Calu3 (cell line): ENCODE measurements at regions not wholly inside any gene's neighbourhood (a gene's known extent, or its start where the extent isn't known, plus 50 kb on each side); places are given as distances from the start of the nearest gene placed in this dataset.

Experiments used
- BruUV-seq: library from RNA; stranded (reverse); fragments of 400-500 nt; replicated peaks from 2 replicates; lab custom pipeline; 2021; lab: Mats Ljungman, UMichigan
- CTCF ChIA-PET: fragments of 300-600 bp; sonication (Branson Sonifier 250); formaldehyde crosslinking; loops from one replicate; lab custom pipeline; 2022; ENCODE audit warnings: antibody characterized with exemption; lab: Charles Lee
- DNase-seq: peaks from one replicate; pipeline ENCODE4 v3.0.0; 2022
- H3K27ac Mint-ChIP-seq: one replicate; pipeline ENCODE4 v1.8.0; 2022; ENCODE audit warnings: mixed read lengths; ENCODE audit not compliant: unreplicated experiment
- H3K27me3 Mint-ChIP-seq: one replicate; pipeline ENCODE4 v1.8.0; 2022; ENCODE audit warnings: mixed read lengths; ENCODE audit not compliant: unreplicated experiment
- H3K36me3 Mint-ChIP-seq: one replicate; pipeline ENCODE4 v1.8.0; 2022; ENCODE audit warnings: mild to moderate bottlenecking, moderate library complexity, mixed read lengths; ENCODE audit not compliant: insufficient read depth, unreplicated experiment
- H3K4me1 Mint-ChIP-seq: one replicate; pipeline ENCODE4 v1.8.0; 2022; ENCODE audit warnings: mild to moderate bottlenecking, low read depth, mixed read lengths; ENCODE audit not compliant: unreplicated experiment
- H3K4me3 Mint-ChIP-seq: one replicate; pipeline ENCODE4 v1.8.0; 2022; ENCODE audit warnings: mild to moderate bottlenecking, low read depth, moderate library complexity, mixed read lengths; ENCODE audit not compliant: unreplicated experiment
- H3K9me3 Mint-ChIP-seq: one replicate; pipeline ENCODE4 v1.8.0; 2022; ENCODE audit warnings: low read depth, mixed read lengths; ENCODE audit not compliant: unreplicated experiment
- CTCF ChIP-seq: fragments of 200-600 bp; IDR thresholded peaks from one replicate; pipeline ENCODE4 v1.8.0; 2022; ENCODE audit warnings: antibody characterized with exemption; ENCODE audit not compliant: unreplicated experiment
- intact Hi-C: fragments of 100-400 bp; cut with micrococcal nuclease; formaldehyde crosslinking; loops from one replicate; pipeline ENCODE4 v1.10.0; 2022; ENCODE audit not compliant: unreplicated experiment

DNA sequence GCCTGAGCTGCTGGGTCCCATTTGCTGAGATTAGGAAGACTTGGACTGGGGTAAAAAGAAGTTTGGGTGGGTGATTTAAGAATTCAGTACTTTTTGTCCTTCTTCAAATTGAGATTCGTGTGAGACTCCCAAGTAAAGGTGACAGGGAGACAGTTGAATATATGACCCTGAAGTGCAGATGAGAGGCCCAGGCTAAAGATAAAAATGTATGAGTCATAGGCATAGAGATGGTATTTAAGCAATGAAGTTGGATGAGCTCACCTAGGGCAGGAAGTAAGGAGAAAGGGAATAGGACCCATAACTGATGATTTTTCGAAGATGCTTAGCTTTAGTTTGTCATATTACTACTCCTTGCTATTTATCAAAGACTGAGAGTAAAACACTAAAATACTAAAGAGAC lies 255.9 kb upstream of the ADRA1B start:
- H3K9me3 Mint-ChIP-seq: peaks cover 2% of the 10 kb centered on the region
- DNase-seq: no peak
- CTCF ChIA-PET: interaction anchor here (0.5 kb wide), 1 partner anchor 80 kb away, joined by 3 read pairs; no protein-coding TSS in a partner anchor
- no peaks in the 10 kb centered on the region for H3K36me3 Mint-ChIP-seq
- H3K27ac Mint-ChIP-seq: no peak overlapping the region
- intact Hi-C loops: no loop called here
- TF ChIP-seq CTCF: no peak
- no peak overlapping the region for H3K4me3 Mint-ChIP-seq
- peaks cover 17% of the 10 kb centered on the region for H3K4me1 Mint-ChIP-seq
- BruUV-seq: no TSS peak
- H3K27me3 Mint-ChIP-seq: no peaks in the 10 kb centered on the region

GRCh38 chr5:159663986-159664385 lies 252.3 kb upstream of the ADRA1B start:
- Mint-ChIP-seq H3K36me3 (no peaks in the 10 kb centered on the region), H3K4me3 (no peak overlapping the region), H3K27ac (no peak overlapping the region), H3K27me3 (no peaks in the 10 kb centered on the region), H3K4me1 (peaks cover 8% of the 10 kb centered on the region), H3K9me3 (peaks cover 2% of the 10 kb centered on the region)
- no TSS peak for BruUV-seq
- TF ChIP-seq CTCF: no peak
- DNase-seq: no peak
- CTCF ChIA-PET: no interaction called here
- intact Hi-C loops: no loop called here

DNA sequence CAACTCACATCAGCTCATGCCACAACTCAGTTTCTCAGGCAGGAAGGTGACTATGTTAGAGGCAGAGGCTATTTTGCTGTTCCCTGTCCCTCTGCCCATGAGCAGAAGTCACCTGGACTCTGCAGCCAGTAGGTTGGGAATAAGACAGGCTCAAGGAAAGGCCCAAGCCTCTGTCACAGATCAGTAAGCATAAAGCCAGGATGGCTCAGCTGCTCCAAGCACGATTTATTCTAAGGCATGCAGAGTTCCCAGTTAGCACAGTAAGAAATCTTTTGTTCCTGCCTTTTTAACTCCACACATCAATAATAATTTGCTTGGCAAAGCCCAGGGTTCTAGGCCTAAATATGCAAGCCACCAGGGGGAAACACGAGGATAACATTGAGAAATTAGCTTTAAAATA lies 249.0 kb upstream of the ADRA1B start:
- Mint-ChIP-seq H3K9me3 (peaks cover 9% of the 10 kb centered on the region), H3K36me3 (no peaks in the 10 kb centered on the region), H3K27ac (no peak overlapping the region), H3K4me3 (no peak overlapping the region), H3K4me1 (no peaks in the 10 kb centered on the region), H3K27me3 (no peaks in the 10 kb centered on the region)
- no peak for DNase-seq
- no peak for TF ChIP-seq CTCF
- intact Hi-C loops: no loop called here
- no TSS peak for BruUV-seq
- CTCF ChIA-PET: no interaction called here

DNA sequence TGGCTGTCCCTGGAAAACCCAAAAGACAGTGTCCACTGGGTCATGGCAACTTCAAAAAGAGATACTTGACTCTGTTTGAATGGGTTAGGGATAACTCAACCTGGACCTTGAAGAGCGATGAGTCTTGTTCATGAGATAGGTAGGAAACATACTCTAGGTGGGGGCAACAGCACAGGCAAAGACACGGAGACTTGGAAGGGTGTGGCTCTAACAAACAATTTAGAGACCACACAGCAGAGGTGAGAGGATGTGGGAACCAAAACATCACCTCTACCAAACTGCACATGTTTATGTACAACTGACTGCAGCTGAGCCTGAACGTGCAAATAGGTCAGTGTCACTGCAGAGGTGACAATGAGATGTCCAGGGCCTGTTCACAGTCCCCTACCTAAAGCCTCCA lies 247.7 kb upstream of the ADRA1B start:
- Mint-ChIP-seq H3K27ac (no peak overlapping the region), H3K36me3 (no peaks in the 10 kb centered on the region), H3K9me3 (peaks cover 10% of the 10 kb centered on the region), H3K4me3 (no peak overlapping the region), H3K27me3 (no peaks in the 10 kb centered on the region), H3K4me1 (no peaks in the 10 kb centered on the region)
- no peak for DNase-seq
- intact Hi-C loops: no loop called here
- CTCF ChIA-PET: no interaction called here
- BruUV-seq: no TSS peak
- no peak for TF ChIP-seq CTCF
